HepG2 (cell line): ENCODE measurements at regions not wholly inside any gene's neighbourhood (a gene's known extent, or its start where the extent isn't known, plus 50 kb on each side); places are given as distances from the start of the nearest gene placed in this dataset.

Source experiments
- ATAC-seq: fragments of 200-7000 bp; cut with Tn5 transposase; 3 replicates; pipeline ENCODE4 v1.9.1; 2020; ENCODE audit warnings: mild to moderate bottlenecking, moderate library complexity
- BruUV-seq: library from RNA; stranded (reverse); fragments of 400-500 nt; replicated peaks from 2 replicates; lab custom pipeline; 2021; lab: Mats Ljungman, UMichigan
- CTCF ChIA-PET: fragments of 300-600 bp; formaldehyde crosslinking; extraction: SDS; loops from one replicate; lab custom pipeline; 2021; ENCODE audit warnings: low total read pairs, inconsistent platforms, low intra/inter-chr PET ratio; lab: Yijun Ruan, JAX
- POLR2A ChIA-PET: fragments of 350-600 bp; sonication (Branson Sonifier 250); formaldehyde crosslinking; loops from one replicate; lab custom pipeline; 2020; ENCODE audit warnings: antibody characterized with exemption, inconsistent platforms; lab: Yijun Ruan, JAX
- DNase-seq: peaks from one replicate; pipeline ENCODE4 v3.0.0-alpha.2; 2015; ENCODE audit warnings: low spot score
- FAIRE-seq: peaks from 3 replicates; lab custom pipeline; 2011; peaks lifted over from hg19 to GRCh38; lab: Jason Lieb, UNC
- H2AFZ ChIP-seq: one replicate; pipeline ENCODE4 v1.6.1; 2011; ENCODE audit warnings: low read length, inconsistent platforms
- H3K27ac ChIP-seq: fragments of 300-600 bp; 3 replicates; pipeline ENCODE4 v1.8.0; 2011; ENCODE audit warnings: mixed run types, mild to moderate bottlenecking, mixed read lengths, low read length, inconsistent platforms; ENCODE audit not compliant: insufficient read depth; ENCODE audit errors: extremely low read length
- H3K27me3 ChIP-seq, 2 experiments: fragments of 200-600 bp in 1 of 2; 2 replicates in 1 of 2; 3 replicates in 1 of 2; pipeline versions ENCODE4 v1.6.0 to v1.8.0; 2011; ENCODE audit warnings: low read length in 2 of 2, mild to moderate bottlenecking in 2 of 2, moderate library complexity in 2 of 2, inconsistent platforms in 1 of 2; ENCODE audit not compliant: insufficient read depth in 2 of 2, control insufficient read depth in 1 of 2
- H3K36me3 ChIP-seq, 2 experiments: fragments of 200-600 bp in 1 of 2; replicated peaks in 1 of 2; 2 replicates in 1 of 2; 3 replicates in 1 of 2; pipeline versions ENCODE4 v1.5.1 to v1.8.0; 2011; ENCODE audit warnings: low read length in 2 of 2, inconsistent platforms in 1 of 2; ENCODE audit not compliant: insufficient read depth in 2 of 2, control insufficient read depth in 1 of 2
- H3K4me1 ChIP-seq: 2 replicates; pipeline ENCODE4 v1.5.1; 2012; ENCODE audit warnings: low read length, inconsistent platforms; ENCODE audit not compliant: insufficient read depth
- H3K4me2 ChIP-seq: 2 replicates; pipeline ENCODE4 v1.6.0; 2011; ENCODE audit warnings: low read depth, low read length, inconsistent platforms
- H3K4me3 ChIP-seq, 3 experiments: fragments of 200-600 bp in 1 of 3; sonication (generic), shearing (Covaris generic) in 1 of 3; replicated peaks in 1 of 3; 2 replicates each; pipeline ENCODE4 v1.5.1; 2011 to 2016; ENCODE audit warnings: low read length in 3 of 3, inconsistent platforms in 2 of 3, low read depth in 2 of 3, mild to moderate bottlenecking in 2 of 3, control low read depth in 1 of 3, mixed read lengths in 1 of 3; ENCODE audit not compliant: insufficient read depth in 1 of 3
- H3K79me2 ChIP-seq: one replicate; pipeline ENCODE4 v1.6.1; 2011; ENCODE audit warnings: low read length, inconsistent platforms; ENCODE audit not compliant: insufficient read depth
- H3K9ac ChIP-seq: 2 replicates; pipeline ENCODE4 v1.6.0; 2011; ENCODE audit warnings: mild to moderate bottlenecking, low read depth, low read length, inconsistent platforms; ENCODE audit not compliant: insufficient read depth
- H3K9me3 ChIP-seq: 2 replicates; pipeline ENCODE4 v1.5.1; 2012; ENCODE audit warnings: mild to moderate bottlenecking, low read length
- H4K20me1 ChIP-seq: 2 replicates; pipeline ENCODE4 v1.6.0; 2011; ENCODE audit warnings: inconsistent platforms, mild to moderate bottlenecking, low read length, moderate library complexity; ENCODE audit not compliant: insufficient read depth
- ARID5B ChIP-seq: IDR thresholded peaks from 2 replicates; pipeline ENCODE4 v1.4.0; 2020; ENCODE audit warnings: mild to moderate bottlenecking, missing genetic modification reagents
- CSRNP1 ChIP-seq: sonication (generic); formaldehyde crosslinking; IDR thresholded peaks from 2 replicates; pipeline ENCODE4 v1.8.1; 2023; ENCODE audit warnings: mild to moderate bottlenecking, missing genetic modification reagents
- KAT7 ChIP-seq: IDR thresholded peaks from 2 replicates; pipeline ENCODE4 v1.6.1; 2018; ENCODE audit warnings: borderline replicate concordance, missing compliant biosample characterization
- LBX2 ChIP-seq: sonication (generic); formaldehyde crosslinking; IDR thresholded peaks from 2 replicates; pipeline ENCODE4 v1.5.0; 2020; ENCODE audit warnings: missing genetic modification reagents, mild to moderate bottlenecking, borderline replicate concordance
- SRSF9 ChIP-seq: fragments of 200-400 bp; formaldehyde crosslinking; IDR thresholded peaks from 2 replicates; pipeline ENCODE4 v1.6.1; 2018; ENCODE audit warnings: borderline replicate concordance, mild to moderate bottlenecking, low read depth, low read length; ENCODE audit not compliant: insufficient read depth, poor library complexity, severe bottlenecking
- U2AF2 ChIP-seq: fragments of 200-400 bp; formaldehyde crosslinking; IDR thresholded peaks from 2 replicates; pipeline ENCODE4 v1.6.1; 2017; ENCODE audit warnings: low read depth, mild to moderate bottlenecking, low read length
- ZNF775 ChIP-seq: sonication (generic); formaldehyde crosslinking; IDR thresholded peaks from 2 replicates; pipeline ENCODE4 v1.4.0; 2020; ENCODE audit warnings: missing genetic modification reagents, mild to moderate bottlenecking, moderate library complexity, borderline replicate concordance
- WGBS: methylation state at CpG from one replicate; pipeline ENCODE4 v1.1.6; 2017; ENCODE audit warnings: low lambda C conversion rate; 5-methylcytosine and 5-hydroxymethylcytosine counted together
- in situ Hi-C: cut with HindIII; loops from 2 replicates; pipeline ENCODE4 v1.10.0; 2017; ENCODE audit warnings: low pct_unique_long_range_greater_than_20kb; ENCODE audit not compliant: extremely low pct_ligation_motif_present
- intact Hi-C: fragments of 100-400 bp; cut with micrococcal nuclease; formaldehyde crosslinking; loops from one replicate; pipeline ENCODE4 v1.10.0; 2022; ENCODE audit not compliant: unreplicated experiment
- TF ChIP-seq, protein P1 (sequence below): sonication (generic); formaldehyde crosslinking; IDR thresholded peaks from 2 replicates; pipeline ENCODE4 v1.8.0; 2022; ENCODE audit warnings: mild to moderate bottlenecking, missing genetic modification reagents
- TF ChIP-seq, protein P2 (sequence below): sonication (generic); formaldehyde crosslinking; IDR thresholded peaks from 2 replicates; pipeline ENCODE4 v1.4.0; 2020; ENCODE audit warnings: mild to moderate bottlenecking, missing genetic modification reagents
- TF ChIP-seq, protein P3 (sequence below): sonication (generic); formaldehyde crosslinking; IDR thresholded peaks from 2 replicates; pipeline ENCODE4; 2020; ENCODE audit warnings: missing genetic modification reagents, mild to moderate bottlenecking, borderline replicate concordance

- H3K27me3 ChIP-seq, result no peaks in the 10 kb centered on the region; a peak in 1 of 5 replicates
- H3K79me2 ChIP-seq, result no peaks in the 10 kb centered on the region
- H3K4me3 ChIP-seq, result no peak overlapping the region
- 47% methylated on average over 4 of the region's 4 CpGs for WGBS
- no peaks in the 10 kb centered on the region for H4K20me1 ChIP-seq
- in situ Hi-C loops, result no loop called here
- CTCF ChIA-PET, result no interaction called here
- intact Hi-C loops, result no loop called here
- BruUV-seq, result no TSS peak
- H3K4me2 ChIP-seq, result no peak overlapping the region
- POLR2A ChIA-PET, result no interaction called here
- H2AFZ ChIP-seq, result no peak overlapping the region
- DNase-seq (no peak), FAIRE-seq (no peak), ATAC-seq (no peak)
- H3K9ac ChIP-seq, result no peak overlapping the region
- H3K9me3 ChIP-seq, result no peaks in the 10 kb centered on the region
- H3K36me3 ChIP-seq, result no peaks in the 10 kb centered on the region
- no peak overlapping the region for H3K27ac ChIP-seq
- H3K4me1 ChIP-seq, result no peaks in the 10 kb centered on the region
- TF ChIP-seq CSRNP1, result no peak
- TF ChIP-seq, protein P1, sequence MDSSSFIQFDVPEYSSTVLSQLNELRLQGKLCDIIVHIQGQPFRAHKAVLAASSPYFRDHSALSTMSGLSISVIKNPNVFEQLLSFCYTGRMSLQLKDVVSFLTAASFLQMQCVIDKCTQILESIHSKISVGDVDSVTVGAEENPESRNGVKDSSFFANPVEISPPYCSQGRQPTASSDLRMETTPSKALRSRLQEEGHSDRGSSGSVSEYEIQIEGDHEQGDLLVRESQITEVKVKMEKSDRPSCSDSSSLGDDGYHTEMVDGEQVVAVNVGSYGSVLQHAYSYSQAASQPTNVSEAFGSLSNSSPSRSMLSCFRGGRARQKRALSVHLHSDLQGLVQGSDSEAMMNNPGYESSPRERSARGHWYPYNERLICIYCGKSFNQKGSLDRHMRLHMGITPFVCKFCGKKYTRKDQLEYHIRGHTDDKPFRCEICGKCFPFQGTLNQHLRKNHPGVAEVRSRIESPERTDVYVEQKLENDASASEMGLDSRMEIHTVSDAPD (CRISPR knock-in tag), result no peak
- 0 out of 2 replicates have a peak, but pooled peaks have one; percentile 72 for TF ChIP-seq U2AF2
- TF ChIP-seq KAT7, result no peak
- no peak for TF ChIP-seq ZNF775
- TF ChIP-seq LBX2, result no peak
- TF ChIP-seq, protein P2, sequence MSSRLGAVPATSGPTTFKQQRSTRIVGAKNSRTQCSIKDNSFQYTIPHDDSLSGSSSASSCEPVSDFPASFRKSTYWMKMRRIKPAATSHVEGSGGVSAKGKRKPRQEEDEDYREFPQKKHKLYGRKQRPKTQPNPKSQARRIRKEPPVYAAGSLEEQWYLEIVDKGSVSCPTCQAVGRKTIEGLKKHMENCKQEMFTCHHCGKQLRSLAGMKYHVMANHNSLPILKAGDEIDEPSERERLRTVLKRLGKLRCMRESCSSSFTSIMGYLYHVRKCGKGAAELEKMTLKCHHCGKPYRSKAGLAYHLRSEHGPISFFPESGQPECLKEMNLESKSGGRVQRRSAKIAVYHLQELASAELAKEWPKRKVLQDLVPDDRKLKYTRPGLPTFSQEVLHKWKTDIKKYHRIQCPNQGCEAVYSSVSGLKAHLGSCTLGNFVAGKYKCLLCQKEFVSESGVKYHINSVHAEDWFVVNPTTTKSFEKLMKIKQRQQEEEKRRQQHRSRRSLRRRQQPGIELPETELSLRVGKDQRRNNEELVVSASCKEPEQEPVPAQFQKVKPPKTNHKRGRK (CRISPR knock-in tag), result peak; percentile 64; the same call in 1 of the 2 replicates
- TF ChIP-seq, protein P3, sequence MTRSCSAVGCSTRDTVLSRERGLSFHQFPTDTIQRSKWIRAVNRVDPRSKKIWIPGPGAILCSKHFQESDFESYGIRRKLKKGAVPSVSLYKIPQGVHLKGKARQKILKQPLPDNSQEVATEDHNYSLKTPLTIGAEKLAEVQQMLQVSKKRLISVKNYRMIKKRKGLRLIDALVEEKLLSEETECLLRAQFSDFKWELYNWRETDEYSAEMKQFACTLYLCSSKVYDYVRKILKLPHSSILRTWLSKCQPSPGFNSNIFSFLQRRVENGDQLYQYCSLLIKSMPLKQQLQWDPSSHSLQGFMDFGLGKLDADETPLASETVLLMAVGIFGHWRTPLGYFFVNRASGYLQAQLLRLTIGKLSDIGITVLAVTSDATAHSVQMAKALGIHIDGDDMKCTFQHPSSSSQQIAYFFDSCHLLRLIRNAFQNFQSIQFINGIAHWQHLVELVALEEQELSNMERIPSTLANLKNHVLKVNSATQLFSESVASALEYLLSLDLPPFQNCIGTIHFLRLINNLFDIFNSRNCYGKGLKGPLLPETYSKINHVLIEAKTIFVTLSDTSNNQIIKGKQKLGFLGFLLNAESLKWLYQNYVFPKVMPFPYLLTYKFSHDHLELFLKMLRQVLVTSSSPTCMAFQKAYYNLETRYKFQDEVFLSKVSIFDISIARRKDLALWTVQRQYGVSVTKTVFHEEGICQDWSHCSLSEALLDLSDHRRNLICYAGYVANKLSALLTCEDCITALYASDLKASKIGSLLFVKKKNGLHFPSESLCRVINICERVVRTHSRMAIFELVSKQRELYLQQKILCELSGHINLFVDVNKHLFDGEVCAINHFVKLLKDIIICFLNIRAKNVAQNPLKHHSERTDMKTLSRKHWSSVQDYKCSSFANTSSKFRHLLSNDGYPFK, result no peak
- TF ChIP-seq ARID5B (CRISPR knock-in tag), result no peak
- peak; percentile 79 for TF ChIP-seq SRSF9
Observed at GRCh38 chrX:1118572-1119199, 93.8 kb downstream of the CRLF2 start.
